Loucy (cell line): ENCODE measurements at regions not wholly inside any gene's neighbourhood (a gene's known extent, or its start where the extent isn't known, plus 50 kb on each side); places are given as distances from the start of the nearest gene placed in this dataset.

Experiments used
- H2AFZ ChIP-seq: fragments of 200-600 bp; sonication (generic); 2 replicates; pipeline ENCODE4 v1.6.0; 2016; ENCODE audit warnings: antibody characterized with exemption, mild to moderate bottlenecking, low read length, moderate library complexity
- H3F3A ChIP-seq: fragments of 200-600 bp; 2 replicates; pipeline ENCODE4 v1.6.0; 2016; ENCODE audit warnings: antibody characterized with exemption, low read depth, mild to moderate bottlenecking
- H3K27me3 ChIP-seq: fragments of 200-600 bp; sonication (generic); 2 replicates; pipeline ENCODE4 v1.6.1; 2014; ENCODE audit warnings: low read length, mild to moderate bottlenecking; ENCODE audit not compliant: insufficient read depth, poor library complexity, severe bottlenecking
- H3K36me3 ChIP-seq: fragments of 200-600 bp; sonication (generic); 2 replicates; pipeline ENCODE4 v1.6.1; 2016; ENCODE audit warnings: low read length; ENCODE audit not compliant: insufficient read depth
- H3K4me1 ChIP-seq: fragments of 200-600 bp; sonication (generic); 2 replicates; pipeline ENCODE4 v1.5.1; 2014; ENCODE audit warnings: low read length, mild to moderate bottlenecking; ENCODE audit not compliant: insufficient read depth, poor library complexity, severe bottlenecking
- H3K4me2 ChIP-seq: fragments of 200-600 bp; sonication (generic); 2 replicates; pipeline ENCODE4 v1.6.0; 2014; ENCODE audit warnings: antibody characterized with exemption, low read length, low read depth, mild to moderate bottlenecking; ENCODE audit not compliant: poor library complexity, severe bottlenecking
- H3K4me3 ChIP-seq: fragments of 200-600 bp; sonication (generic); 2 replicates; pipeline ENCODE4 v1.5.1; 2014; ENCODE audit warnings: low read length, mild to moderate bottlenecking, mixed read lengths; ENCODE audit not compliant: poor library complexity, severe bottlenecking
- H3K79me2 ChIP-seq: fragments of 200-600 bp; sonication (generic); 2 replicates; pipeline ENCODE4 v1.6.1; 2014; ENCODE audit warnings: low read length; ENCODE audit not compliant: insufficient read depth
- H3K9ac ChIP-seq: fragments of 200-600 bp; sonication (generic); 2 replicates; pipeline ENCODE4 v1.6.0; 2014; ENCODE audit warnings: mild to moderate bottlenecking, low read depth, low read length, moderate library complexity; ENCODE audit not compliant: poor library complexity, severe bottlenecking
- H3K9me2 ChIP-seq: fragments of 200-600 bp; sonication (generic); replicated peaks from 2 replicates; pipeline ENCODE4 v1.6.1; 2016; ENCODE audit warnings: low read depth, low read length, mixed read lengths
- H3K9me3 ChIP-seq: fragments of 200-600 bp; sonication (generic); 2 replicates; pipeline ENCODE4 v1.6.1; 2014; ENCODE audit warnings: mild to moderate bottlenecking, antibody characterized with exemption, low read length, low read depth; ENCODE audit not compliant: insufficient read depth
- H4K20me1 ChIP-seq: fragments of 200-600 bp; sonication (generic); 2 replicates; pipeline ENCODE4 v1.6.0; 2014; ENCODE audit warnings: antibody characterized with exemption, low read length, mild to moderate bottlenecking; ENCODE audit not compliant: insufficient read depth, poor library complexity, severe bottlenecking
- CTCF ChIP-seq: fragments of 200-600 bp; sonication (generic); conservative IDR thresholded peaks from 2 replicates; pipeline ENCODE4 v1.5.1; 2014; ENCODE audit warnings: mild to moderate bottlenecking, antibody characterized with exemption, low read length
- EZH2phosphoT487 ChIP-seq: fragments of 200-600 bp; IDR thresholded peaks from 2 replicates; pipeline ENCODE4 v1.6.1; 2018; ENCODE audit warnings: antibody characterized with exemption, mild to moderate bottlenecking, moderate library complexity, borderline replicate concordance

GRCh38 chr5:123805300-123805699, 293.3 kb downstream of the CSNK1G3 start:
- TF ChIP-seq EZH2phosphoT487 (no peak), CTCF (no peak)
- no peak overlapping the region for H3K4me2 ChIP-seq
- no peaks in the 10 kb centered on the region for H3K9me3 ChIP-seq
- no peaks in the 10 kb centered on the region for H3K9me2 ChIP-seq
- H3F3A ChIP-seq, result no peaks in the 10 kb centered on the region
- H3K79me2 ChIP-seq, result no peaks in the 10 kb centered on the region
- H3K4me3 ChIP-seq, result no peak overlapping the region
- H3K4me1 ChIP-seq, result no peaks in the 10 kb centered on the region
- H3K27me3 ChIP-seq, result no peaks in the 10 kb centered on the region
- H3K9ac ChIP-seq, result no peak overlapping the region
- H2AFZ ChIP-seq, result no peak overlapping the region
- H3K36me3 ChIP-seq, result no peaks in the 10 kb centered on the region
- H4K20me1 ChIP-seq, result no peaks in the 10 kb centered on the region

- H3K79me2 ChIP-seq, result no peaks in the 10 kb centered on the region
- no peak overlapping the region for H3K4me3 ChIP-seq
- TF ChIP-seq EZH2phosphoT487, result no peak
- no peak for TF ChIP-seq CTCF
- no peak overlapping the region for H3K4me2 ChIP-seq
- H2AFZ ChIP-seq, result no peak overlapping the region
- H3F3A ChIP-seq, result no peaks in the 10 kb centered on the region
- no peak overlapping the region for H3K9ac ChIP-seq
- H3K36me3 ChIP-seq, result no peaks in the 10 kb centered on the region
- no peaks in the 10 kb centered on the region for H3K9me3 ChIP-seq
- no peaks in the 10 kb centered on the region for H3K9me2 ChIP-seq
- H4K20me1 ChIP-seq, result no peaks in the 10 kb centered on the region
- no peaks in the 10 kb centered on the region for H3K4me1 ChIP-seq
- no peaks in the 10 kb centered on the region for H3K27me3 ChIP-seq
These were observed 291.4 kb downstream of the CSNK1G3 start for GRCh38 chr5:123803359-123803758.

GRCh38 chr5:123802298-123802951, 290.4 kb downstream of the CSNK1G3 start:
- Histone ChIP-seq H3K4me1 (no peaks in the 10 kb centered on the region), H3K9me2 (no peaks in the 10 kb centered on the region), H3F3A (no peaks in the 10 kb centered on the region), H3K9ac (no peak overlapping the region), H3K27me3 (no peaks in the 10 kb centered on the region), H4K20me1 (no peaks in the 10 kb centered on the region), H3K4me3 (no peak overlapping the region), H2AFZ (no peak overlapping the region), H3K4me2 (no peak overlapping the region), H3K79me2 (no peaks in the 10 kb centered on the region), H3K9me3 (no peaks in the 10 kb centered on the region), H3K36me3 (no peaks in the 10 kb centered on the region)
- TF ChIP-seq CTCF, result no peak
- TF ChIP-seq EZH2phosphoT487, result no peak
